ENCODE measurements at regions not wholly inside any gene's neighbourhood (a gene's known extent, or its start where the extent isn't known, plus 50 kb on each side); places are given as distances from the start of the nearest gene placed in this dataset.
"Not testable (repeated sequence)": the region's sequence is repeated elsewhere in the genome, so short reads cannot be mapped to it uniquely, and the experiment has no call there.

GRCh38 chr7:96770758-96771157 is 61.1 kb upstream of the SEM1 start:
- no peak for DNase-seq (ENCODE audit: low read depth in 4 of 4, low spot score in 3 of 4)

GRCh38 chr7:96772139-96772694 is 62.6 kb upstream of the SEM1 start:
- no peak for DNase-seq (ENCODE audit: low read depth in 4 of 4, low spot score in 3 of 4)

DNA sequence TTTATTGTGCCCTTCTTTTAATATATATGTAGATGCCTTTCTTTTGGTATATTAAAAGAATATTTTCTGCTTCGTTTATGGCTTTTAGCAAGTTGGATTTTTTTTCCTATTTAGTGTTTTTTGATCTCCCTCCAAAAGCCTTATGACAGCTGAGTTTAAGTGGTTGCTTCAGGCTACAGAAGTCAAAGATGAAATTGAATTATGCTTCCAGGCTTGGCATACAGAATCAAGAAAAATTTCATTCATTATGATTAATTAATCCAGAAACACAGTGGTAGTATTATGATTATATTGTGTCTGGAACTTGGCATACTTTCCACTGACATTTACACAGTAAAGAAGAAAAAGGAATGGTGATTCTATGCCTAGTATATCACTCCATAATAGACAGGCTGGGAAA is 63.8 kb upstream of the SEM1 start:
- DNase-seq (ENCODE audit: low read depth in 4 of 4, low spot score in 3 of 4), result no peak

DNA sequence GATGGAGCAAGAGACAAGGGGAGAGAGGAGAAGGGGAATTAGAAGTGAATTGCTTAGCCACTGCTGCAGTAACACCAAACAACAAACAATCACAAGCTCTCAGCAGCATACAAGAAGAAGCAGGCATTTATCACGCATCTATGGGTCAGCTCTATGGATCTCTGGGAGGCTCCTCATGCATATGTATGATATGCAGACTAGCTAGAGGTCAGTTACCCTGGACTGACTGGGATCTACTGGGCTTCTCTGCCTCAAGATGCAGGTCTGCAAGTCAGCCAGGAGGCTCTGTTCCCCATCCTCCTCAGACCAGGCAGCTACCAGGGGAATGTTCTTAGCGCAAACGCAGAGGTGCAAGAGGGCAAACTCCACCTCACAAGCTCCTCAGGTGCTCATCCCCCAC is 64.7 kb upstream of the SEM1 start:
- no peak for DNase-seq (ENCODE audit: low read depth in 4 of 4, low spot score in 3 of 4)

GRCh38 chr7:96775046-96775445 is 65.4 kb upstream of the SEM1 start:
- no peak for DNase-seq (ENCODE audit: low read depth in 4 of 4, low spot score in 3 of 4)

DNA sequence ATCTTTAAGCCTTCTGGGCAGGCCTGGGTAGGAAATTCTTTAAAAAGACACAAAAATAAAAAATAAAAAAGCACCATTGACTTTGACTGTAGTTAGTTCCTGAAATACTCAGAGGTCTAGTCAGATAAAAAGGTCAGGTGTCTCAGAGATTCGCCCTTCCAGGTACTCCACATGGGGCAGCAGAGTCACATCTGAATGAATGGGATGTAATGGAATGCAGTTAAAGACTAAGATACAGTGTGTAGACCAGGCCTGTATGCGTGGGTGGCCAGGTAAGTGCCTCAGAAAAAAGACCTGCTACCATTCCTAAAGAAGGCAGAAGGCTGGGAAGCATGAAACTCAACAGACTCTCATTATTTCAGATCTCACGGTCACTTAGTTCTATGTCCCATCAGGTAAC is 68.6 kb upstream of the SEM1 start:
- DNase-seq (ENCODE audit: low read depth in 4 of 4, low spot score in 3 of 4), result no peak

GRCh38 chr7:96781919-96782318 is 72.3 kb upstream of the SEM1 start:
- DNase-seq (ENCODE audit: low read depth in 4 of 4, low spot score in 3 of 4), result no peak

DNA sequence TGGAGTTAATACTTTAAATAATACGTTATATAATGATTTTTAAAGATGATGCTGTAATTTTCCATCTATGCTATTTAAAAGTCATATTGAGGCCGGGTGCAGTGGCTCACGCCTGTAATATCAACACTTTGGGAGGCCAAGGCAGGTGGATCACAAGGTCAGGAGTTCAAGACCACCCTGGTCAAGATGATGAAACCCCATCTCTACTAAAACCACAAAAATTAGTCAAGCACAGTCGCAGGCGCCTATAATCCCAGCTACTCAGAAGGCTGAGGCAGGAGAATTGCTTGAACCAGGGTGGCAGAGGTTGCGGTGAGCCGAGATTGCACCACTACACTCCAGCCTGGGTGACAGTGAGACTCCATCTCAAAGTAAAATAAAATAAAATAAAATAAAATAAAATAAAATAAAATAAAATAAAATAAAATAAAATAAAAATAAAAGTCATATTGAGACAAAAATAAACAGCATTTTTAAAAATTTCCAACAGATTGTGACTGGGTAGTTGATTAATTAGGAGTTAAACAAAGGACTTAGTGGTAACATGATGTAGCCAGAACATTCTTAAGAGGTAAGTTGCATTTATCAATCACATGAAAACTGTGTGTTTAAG is 73.1 kb upstream of the SEM1 start:
- not testable (repeated sequence) for DNase-seq (ENCODE audit: low read depth in 4 of 4, low spot score in 3 of 4)

GRCh38 chr7:96784597-96784996 is 75.0 kb upstream of the SEM1 start:
- DNase-seq (ENCODE audit: low read depth in 4 of 4, low spot score in 3 of 4), result no peak

DNA sequence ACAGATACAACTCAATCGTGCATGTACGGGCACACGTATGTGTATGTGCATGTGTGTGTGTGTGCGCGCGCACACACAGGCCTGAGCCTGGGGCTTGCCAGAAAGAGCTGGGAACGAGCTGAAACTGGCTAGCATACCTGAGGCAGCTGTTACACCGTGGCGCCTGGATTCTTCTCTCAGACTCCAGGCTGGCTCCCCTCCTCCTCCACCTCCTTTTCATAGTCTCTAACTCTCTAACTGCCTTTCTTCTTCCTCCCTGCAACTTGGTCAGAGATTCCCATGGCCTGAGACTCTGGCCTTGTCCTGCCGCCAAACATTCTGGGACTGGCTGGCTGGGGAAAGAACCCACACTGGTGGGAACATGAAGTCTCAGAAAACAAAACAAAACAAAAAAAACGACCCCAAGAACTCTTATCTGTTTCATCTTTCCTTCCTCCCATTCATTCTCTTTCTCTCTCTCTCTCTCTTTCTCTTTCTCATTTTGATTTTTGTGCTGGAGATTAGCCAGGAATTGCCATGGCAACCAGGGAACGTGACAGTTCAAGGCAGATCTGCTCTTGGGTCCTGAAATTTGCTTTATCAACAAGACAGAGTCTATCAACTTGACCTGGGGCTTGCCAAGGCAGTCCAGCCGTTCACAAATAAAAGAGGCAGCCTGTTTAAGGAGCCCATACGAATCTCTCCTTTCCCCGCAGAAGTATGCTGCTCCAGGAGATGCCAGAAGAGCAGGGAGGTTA is 76.8 kb upstream of the SEM1 start:
- DNase-seq (ENCODE audit: low read depth in 4 of 4, low spot score in 3 of 4), result no peak

- no peak for DNase-seq (ENCODE audit: low read depth in 4 of 4, low spot score in 3 of 4)
These were observed 77.4 kb upstream of the SEM1 start for GRCh38 chr7:96786998-96787395.

DNA sequence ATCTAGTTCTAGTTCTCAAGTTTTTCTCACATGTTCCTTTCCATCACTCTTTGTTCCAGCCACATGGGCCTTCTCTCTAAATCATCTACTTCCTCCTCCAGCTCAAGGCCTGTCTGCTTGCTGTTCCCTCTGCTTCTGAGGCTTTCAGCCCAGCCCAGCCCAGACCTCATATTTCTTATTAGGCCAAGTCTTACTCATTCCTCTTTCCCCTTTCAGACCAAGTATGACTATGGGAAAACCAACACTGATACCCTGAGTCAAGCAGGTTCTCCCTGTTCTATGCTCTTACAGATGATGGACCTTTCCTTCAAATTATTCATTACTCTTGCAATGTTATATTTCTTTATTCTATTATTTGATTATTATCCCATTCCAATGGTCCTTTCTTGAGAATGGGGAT is 80.3 kb upstream of the SEM1 start:
- no peak for DNase-seq (ENCODE audit: low read depth in 4 of 4, low spot score in 3 of 4)

- no peak for DNase-seq (ENCODE audit: low read depth in 4 of 4, low spot score in 3 of 4)
These were observed 82.5 kb upstream of the SEM1 start for GRCh38 chr7:96792115-96792514.

- DNase-seq (ENCODE audit: low read depth in 4 of 4, low spot score in 3 of 4), result no peak
These were observed 84.4 kb upstream of the SEM1 start for GRCh38 chr7:96794063-96794462.

DNA sequence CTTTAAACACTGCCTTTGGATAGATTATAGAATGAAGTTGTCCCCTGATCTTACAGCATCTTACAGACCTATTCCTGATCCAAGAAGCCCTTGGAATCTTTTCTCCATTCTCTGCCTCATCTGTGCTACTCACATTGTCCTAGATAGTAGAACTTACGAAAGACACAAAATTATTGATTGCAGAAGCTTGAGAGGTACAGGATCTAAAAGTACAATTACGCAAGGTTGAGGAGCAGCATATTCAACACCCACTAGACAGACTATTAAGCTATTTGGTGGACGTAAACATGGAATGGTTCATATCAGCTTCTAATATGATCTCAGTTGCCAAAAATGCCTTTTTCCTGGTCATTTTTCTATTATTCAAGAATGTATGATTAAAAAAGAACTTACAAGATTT is 90.5 kb upstream of the SEM1 start:
- DNase-seq (ENCODE audit: low read depth in 4 of 4, low spot score in 3 of 4), result no peak

DNA sequence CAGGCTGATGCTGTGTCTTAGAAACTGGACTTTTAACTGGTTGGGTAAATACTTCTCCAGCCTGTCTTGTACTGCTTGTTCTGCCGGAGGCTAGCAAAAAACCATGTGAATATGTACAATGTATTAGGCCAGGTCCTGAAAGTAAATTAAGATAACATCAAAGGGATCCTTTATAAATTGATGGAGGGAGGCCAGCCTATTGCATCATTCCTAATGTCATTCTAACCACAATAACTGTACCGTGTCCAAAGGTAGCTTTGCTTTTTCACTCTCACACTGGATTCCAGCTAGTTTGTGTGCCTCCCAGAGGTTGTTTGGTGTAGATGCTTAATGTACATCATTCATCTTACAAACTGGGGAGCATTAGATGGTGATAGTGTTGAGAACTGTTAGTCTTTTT is 91.2 kb upstream of the SEM1 start:
- no peak for DNase-seq (ENCODE audit: low read depth in 4 of 4, low spot score in 3 of 4)

DNA sequence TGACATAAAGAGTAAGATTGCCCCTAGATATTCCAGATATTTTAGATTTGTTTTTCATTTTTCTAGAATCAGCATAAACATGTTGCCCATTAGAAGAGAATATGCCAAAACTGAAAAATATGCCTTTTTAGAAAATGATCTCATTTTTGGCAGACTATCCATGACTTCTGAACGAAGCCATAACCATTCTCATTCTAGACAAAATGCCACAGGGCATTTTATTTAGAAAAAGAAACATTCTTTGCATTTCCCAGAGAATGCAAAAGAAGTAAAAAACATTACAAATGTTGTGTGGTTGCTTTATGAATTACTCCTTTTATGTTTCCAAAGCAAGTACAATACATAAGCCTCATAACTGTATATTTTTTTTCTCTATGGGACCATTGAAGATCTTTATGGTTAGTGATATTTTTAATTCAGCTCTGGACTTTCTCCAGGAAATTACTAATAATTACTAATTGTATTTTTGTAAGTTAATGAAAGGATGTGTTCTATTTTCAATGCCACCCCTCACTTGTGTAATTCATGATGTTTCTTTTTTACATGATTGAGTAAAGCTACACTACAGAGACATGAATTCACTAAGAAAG is 109.6 kb upstream of the SEM1 start:
- DNase-seq (ENCODE audit: low read depth in 4 of 4, low spot score in 3 of 4), result no peak

DNA sequence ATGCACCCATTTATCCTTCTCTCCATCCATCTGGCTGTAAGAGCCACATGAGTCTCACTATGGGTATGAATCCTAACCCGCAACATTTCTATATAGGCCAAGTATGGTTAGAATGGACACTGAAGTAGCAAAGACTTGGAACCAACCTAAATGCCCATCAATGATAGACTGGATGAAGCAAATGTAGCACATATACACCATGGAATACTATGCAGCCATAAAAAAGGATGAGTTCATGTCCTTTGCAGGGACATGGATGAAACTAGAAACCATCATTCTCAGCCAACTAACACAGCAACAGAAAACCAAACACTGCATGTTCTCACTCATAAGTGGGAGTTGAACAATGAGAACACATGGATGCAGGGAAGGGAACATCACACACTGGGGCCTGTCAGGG is 111.5 kb upstream of the SEM1 start:
- DNase-seq (ENCODE audit: low read depth in 4 of 4, low spot score in 3 of 4), result not testable (repeated sequence)

GRCh38 chr7:96822824-96823223 is 113.2 kb upstream of the SEM1 start:
- no peak for DNase-seq (ENCODE audit: low read depth in 4 of 4, low spot score in 3 of 4)

- no peak for DNase-seq (ENCODE audit: low read depth in 4 of 4, low spot score in 3 of 4)
These were observed 113.6 kb upstream of the SEM1 start for GRCh38 chr7:96823274-96823673.

- DNase-seq (ENCODE audit: low read depth in 4 of 4, low spot score in 3 of 4), result no peak
These were observed 115.0 kb upstream of the SEM1 start for GRCh38 chr7:96824686-96825085.

GRCh38 chr7:96825285-96825684 is 115.6 kb upstream of the SEM1 start:
- DNase-seq (ENCODE audit: low read depth in 4 of 4, low spot score in 3 of 4), result no peak
